SK-N-SH (cell line): ENCODE measurements at regions not wholly inside any gene's neighbourhood (a gene's known extent, or its start where the extent isn't known, plus 50 kb on each side); places are given as distances from the start of the nearest gene placed in this dataset.

ENCODE experiments used
- CTCF ChIA-PET: fragments of 300-600, 350-600 bp; formaldehyde crosslinking; extraction: SDS; loops from one replicate; lab custom pipeline; 2021; lab: Yijun Ruan, JAX
- POLR2A ChIA-PET: fragments of 350-600 bp; sonication (Branson Sonifier 250); formaldehyde crosslinking; extraction: SDS; loops from one replicate; lab custom pipeline; 2020; ENCODE audit warnings: antibody characterized with exemption, inconsistent platforms; lab: Yijun Ruan, JAX
- DNase-seq: peaks from one replicate; pipeline ENCODE4 v3.0.0; 2012
- H2AFZ ChIP-seq: fragments of 200-600 bp; sonication (generic); 2 replicates; pipeline ENCODE4 v1.8.1; 2016; ENCODE audit warnings: antibody characterized with exemption, mild to moderate bottlenecking, low read depth
- H3F3A ChIP-seq: fragments of 200-600 bp; sonication (generic); replicated peaks from 2 replicates; pipeline ENCODE3; 2016; ENCODE audit warnings: antibody characterized with exemption, mild to moderate bottlenecking; ENCODE audit not compliant: insufficient read depth
- H3K27ac ChIP-seq, 2 experiments: fragments of 200-500 bp in 1 of 2; fragments of 200-600 bp in 1 of 2; sonication (Bioruptor generic) in 1 of 2; sonication (generic), shearing (Covaris generic) in 1 of 2; 2 replicates each; pipeline versions ENCODE4 v1.5.1 to v1.6.1; 2014 to 2016; ENCODE audit warnings: low read depth in 2 of 2, inconsistent platforms in 1 of 2, low read length in 1 of 2, mild to moderate bottlenecking in 1 of 2, mixed read lengths in 1 of 2
- H3K27me3 ChIP-seq: fragments of 200-600 bp; sonication (generic), shearing (Covaris generic); 2 replicates; pipeline ENCODE4 v1.6.1; 2016; ENCODE audit warnings: mixed run types; ENCODE audit not compliant: insufficient read depth
- H3K36me3 ChIP-seq, 2 experiments: fragments of 200-500 bp in 1 of 2; fragments of 200-600 bp in 1 of 2; sonication (Bioruptor generic) in 1 of 2; sonication (generic) in 1 of 2; replicated peaks in 1 of 2; 2 replicates each; pipeline versions ENCODE3 to v1.5.1; 2014 to 2016; ENCODE audit warnings: low read length in 1 of 2, mild to moderate bottlenecking in 1 of 2; ENCODE audit not compliant: insufficient read depth in 2 of 2, control insufficient read depth in 1 of 2
- H3K4me1 ChIP-seq, 2 experiments: fragments of 200-500 bp in 1 of 2; fragments of 200-600 bp in 1 of 2; sonication (Bioruptor generic) in 1 of 2; sonication (generic), shearing (Covaris generic) in 1 of 2; 2 replicates each; pipeline versions ENCODE4 v1.5.1 to v1.6.1; 2014 to 2016; ENCODE audit warnings: low read depth in 1 of 2, low read length in 1 of 2, mixed run types in 1 of 2; ENCODE audit not compliant: insufficient read depth in 2 of 2, control insufficient read depth in 1 of 2
- H3K4me2 ChIP-seq: fragments of 200-600 bp; sonication (generic), shearing (Covaris generic); 2 replicates; pipeline ENCODE4 v1.6.1; 2017; ENCODE audit warnings: mixed run types
- H3K4me3 ChIP-seq, 2 experiments: fragments of 200-500 bp in 1 of 2; fragments of 200-600 bp in 1 of 2; sonication (Bioruptor generic) in 1 of 2; sonication (generic), shearing (Covaris generic) in 1 of 2; 2 replicates each; pipeline versions ENCODE4 v1.5.1 to v1.8.1; 2014 to 2016; ENCODE audit warnings: low read depth in 2 of 2, inconsistent platforms in 1 of 2, low read length in 1 of 2, mild to moderate bottlenecking in 1 of 2, mixed read lengths in 1 of 2, moderate library complexity in 1 of 2
- H3K79me2 ChIP-seq: fragments of 200-600 bp; sonication (generic); 2 replicates; pipeline ENCODE4 v1.8.1; 2017; ENCODE audit warnings: mild to moderate bottlenecking; ENCODE audit not compliant: insufficient read depth
- H3K9ac ChIP-seq: fragments of 200-600 bp; sonication (generic); 2 replicates; pipeline ENCODE4 v1.6.1; 2017; ENCODE audit warnings: mixed run types
- H3K9me2 ChIP-seq: fragments of 200-600 bp; sonication (generic); 2 replicates; pipeline ENCODE4 v1.6.1; 2017; ENCODE audit warnings: mixed run types
- H3K9me3 ChIP-seq: fragments of 200-600 bp; sonication (generic); 2 replicates; pipeline ENCODE4 v1.6.1; 2017; ENCODE audit warnings: mixed run types, mild to moderate bottlenecking, moderate library complexity
- H4K20me1 ChIP-seq: fragments of 200-600 bp; sonication (generic); 2 replicates; pipeline ENCODE4 v1.6.1; 2017; ENCODE audit warnings: mild to moderate bottlenecking, mixed run types; ENCODE audit not compliant: insufficient read depth
- CHD2 ChIP-seq: fragments of 150-350 bp; IDR thresholded peaks from 2 replicates; pipeline ENCODE4 v1.6.1; 2018; ENCODE audit warnings: low read length; ENCODE audit not compliant: partially characterized antibody
- ELF1 ChIP-seq: IDR thresholded peaks from 2 replicates; pipeline ENCODE4 v1.4.0; 2012
- EP300 ChIP-seq, 2 experiments: IDR thresholded peaks; 2 replicates each; pipeline versions ENCODE4 v1.4.0 to v1.6.1; 2012; ENCODE audit warnings: borderline replicate concordance in 1 of 2, low read depth in 1 of 2, low read length in 1 of 2
- FOSL2 ChIP-seq: IDR thresholded peaks from 2 replicates; pipeline ENCODE4 v1.4.0; 2012; ENCODE audit warnings: low read depth, mild to moderate bottlenecking, moderate library complexity, borderline replicate concordance
- FOXJ3 ChIP-seq: sonication (generic); formaldehyde crosslinking; IDR thresholded peaks from 2 replicates; pipeline ENCODE4 v1.5.1; 2020; ENCODE audit warnings: mild to moderate bottlenecking, missing genetic modification reagents
- GABPA ChIP-seq: IDR thresholded peaks from 2 replicates; pipeline ENCODE4 v1.4.0; 2012; ENCODE audit warnings: low read depth, mild to moderate bottlenecking
- GATA2 ChIP-seq: sonication (generic); formaldehyde crosslinking; IDR thresholded peaks from 2 replicates; pipeline ENCODE4 v1.5.0; 2020; ENCODE audit warnings: mild to moderate bottlenecking, missing genetic modification reagents
- MXI1 ChIP-seq: IDR thresholded peaks from 2 replicates; pipeline ENCODE4 v1.6.1; 2012; ENCODE audit warnings: mild to moderate bottlenecking, low read depth, low read length, improper control_type of control experiment
- NFIC ChIP-seq: IDR thresholded peaks from 2 replicates; pipeline ENCODE4 v1.4.0; 2012; ENCODE audit warnings: borderline replicate concordance
- NRF1 ChIP-seq: IDR thresholded peaks from 2 replicates; pipeline ENCODE4 v1.6.1; 2012; ENCODE audit warnings: low read depth, mild to moderate bottlenecking, low read length
- POLR2AphosphoS5 ChIP-seq: IDR thresholded peaks from 2 replicates; pipeline ENCODE4 v1.6.1; 2012; ENCODE audit warnings: low read depth, low read length
- RFX5 ChIP-seq: IDR thresholded peaks from 2 replicates; pipeline ENCODE4 v1.6.1; 2012; ENCODE audit warnings: mild to moderate bottlenecking, improper control_type of control experiment, low read length
- RXRA ChIP-seq: IDR thresholded peaks from 2 replicates; pipeline ENCODE4 v1.4.0; 2012; ENCODE audit warnings: low read depth, mild to moderate bottlenecking, borderline replicate concordance
- SIN3A ChIP-seq: IDR thresholded peaks from 2 replicates; pipeline ENCODE4 v1.6.1; 2012; ENCODE audit warnings: low read depth, mild to moderate bottlenecking, low read length, moderate library complexity, borderline replicate concordance
- SMC3 ChIP-seq: IDR thresholded peaks from 2 replicates; pipeline ENCODE4 v1.6.1; 2012; ENCODE audit warnings: low read depth, low read length, improper control_type of control experiment
- TAF1 ChIP-seq: IDR thresholded peaks from 2 replicates; pipeline ENCODE4 v1.6.1; 2012; ENCODE audit warnings: low read depth, mild to moderate bottlenecking, low read length, moderate library complexity, borderline replicate concordance
- TCF12 ChIP-seq: IDR thresholded peaks from 2 replicates; pipeline ENCODE4 v1.4.0; 2012
- TEAD4 ChIP-seq: IDR thresholded peaks from 2 replicates; pipeline ENCODE4 v1.4.0; 2012; ENCODE audit warnings: mild to moderate bottlenecking, borderline replicate concordance; ENCODE audit not compliant: insufficient read depth
- WGBS: methylation state at CpG from one replicate; pipeline ENCODE4 v1.1.6; 2017; ENCODE audit warnings: low lambda C conversion rate; 5-methylcytosine and 5-hydroxymethylcytosine counted together
- TF ChIP-seq, protein P1 (sequence below): fragments of 150-350 bp; IDR thresholded peaks from 2 replicates; pipeline ENCODE4 v1.6.1; 2017; ENCODE audit warnings: antibody characterized with exemption, low read length, low read depth, borderline replicate concordance
- TF ChIP-seq, protein P2 (sequence below): IDR thresholded peaks from 2 replicates; pipeline ENCODE4 v1.4.0; 2012; ENCODE audit warnings: low read depth
- TF ChIP-seq, protein P3 (sequence below): IDR thresholded peaks from 2 replicates; pipeline ENCODE4; 2012
- TF ChIP-seq, protein P4 (sequence below): fragments of 200-600 bp; sonication (generic); IDR thresholded peaks from 2 replicates; pipeline ENCODE4 v1.6.1; 2017; ENCODE audit warnings: antibody characterized with exemption, mild to moderate bottlenecking, moderate library complexity
- TF ChIP-seq, protein P5 (sequence below): IDR thresholded peaks from 2 replicates; pipeline ENCODE4 v1.4.0; 2012; ENCODE audit warnings: low read depth, borderline replicate concordance

DNA sequence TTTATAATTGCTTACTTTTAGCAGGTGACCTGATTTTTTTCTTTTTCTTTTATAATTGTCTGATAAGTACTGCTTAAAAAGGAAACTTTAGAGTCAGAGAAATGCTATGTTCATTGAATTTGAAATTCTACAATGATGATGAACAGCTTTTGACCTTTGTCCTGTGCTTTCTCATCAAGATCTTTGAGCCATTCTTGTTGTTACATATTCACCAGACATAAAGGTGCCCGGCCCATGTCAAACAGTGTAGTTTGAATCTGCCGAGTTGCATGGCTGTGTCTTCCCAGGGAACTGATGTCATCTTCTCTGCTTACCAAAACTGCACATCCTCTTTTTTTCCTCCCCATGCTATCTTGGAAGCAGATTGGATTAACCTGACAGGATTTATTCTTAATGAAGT lies 163.6 kb downstream of the LRRC70 start:
- Histone ChIP-seq H3K9me3 (no peaks in the 10 kb centered on the region), H3K4me1 (no peaks in the 10 kb centered on the region), H3K36me3 (no peaks in the 10 kb centered on the region), H2AFZ (no peak overlapping the region), H3K27ac (no peak overlapping the region), H3K27me3 (no peaks in the 10 kb centered on the region; the same call in 1 of the 2 replicates), H3F3A (no peaks in the 10 kb centered on the region), H3K4me3 (no peak overlapping the region), H4K20me1 (no peaks in the 10 kb centered on the region)
- DNase-seq = no peak
- CTCF ChIA-PET = interaction anchor here (0.6 to 1.0 kb wide), 2 partner anchors 23 to 987 kb away, joined by 3 read pairs; no protein-coding TSS in a partner anchor
- no peak for TF ChIP-seq FOSL2
- TF ChIP-seq NFIC = no peak
- no peak for TF ChIP-seq RFX5
- no peak for TF ChIP-seq FOXJ3
- TF ChIP-seq, protein P1, sequence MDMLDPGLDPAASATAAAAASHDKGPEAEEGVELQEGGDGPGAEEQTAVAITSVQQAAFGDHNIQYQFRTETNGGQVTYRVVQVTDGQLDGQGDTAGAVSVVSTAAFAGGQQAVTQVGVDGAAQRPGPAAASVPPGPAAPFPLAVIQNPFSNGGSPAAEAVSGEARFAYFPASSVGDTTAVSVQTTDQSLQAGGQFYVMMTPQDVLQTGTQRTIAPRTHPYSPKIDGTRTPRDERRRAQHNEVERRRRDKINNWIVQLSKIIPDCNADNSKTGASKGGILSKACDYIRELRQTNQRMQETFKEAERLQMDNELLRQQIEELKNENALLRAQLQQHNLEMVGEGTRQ = no peak
- TF ChIP-seq MXI1 = no peak
- TF ChIP-seq, protein P2, sequence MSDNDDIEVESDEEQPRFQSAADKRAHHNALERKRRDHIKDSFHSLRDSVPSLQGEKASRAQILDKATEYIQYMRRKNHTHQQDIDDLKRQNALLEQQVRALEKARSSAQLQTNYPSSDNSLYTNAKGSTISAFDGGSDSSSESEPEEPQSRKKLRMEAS = no peak
- no peak for TF ChIP-seq NRF1
- TF ChIP-seq, protein P3, sequence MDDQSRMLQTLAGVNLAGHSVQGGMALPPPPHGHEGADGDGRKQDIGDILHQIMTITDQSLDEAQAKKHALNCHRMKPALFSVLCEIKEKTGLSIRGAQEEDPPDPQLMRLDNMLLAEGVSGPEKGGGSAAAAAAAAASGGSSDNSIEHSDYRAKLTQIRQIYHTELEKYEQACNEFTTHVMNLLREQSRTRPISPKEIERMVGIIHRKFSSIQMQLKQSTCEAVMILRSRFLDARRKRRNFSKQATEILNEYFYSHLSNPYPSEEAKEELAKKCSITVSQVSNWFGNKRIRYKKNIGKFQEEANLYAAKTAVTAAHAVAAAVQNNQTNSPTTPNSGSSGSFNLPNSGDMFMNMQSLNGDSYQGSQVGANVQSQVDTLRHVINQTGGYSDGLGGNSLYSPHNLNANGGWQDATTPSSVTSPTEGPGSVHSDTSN = no peak
- no peak for TF ChIP-seq ELF1
- no peak for TF ChIP-seq SMC3
- TF ChIP-seq, all 33 proteins: peak for 0
- 39% methylated on average over 2 of the region's 2 CpGs for WGBS
- no peaks in the 10 kb centered on the region for H3K9me2 ChIP-seq
- H3K79me2 ChIP-seq = no peaks in the 10 kb centered on the region
- H3K4me2 ChIP-seq = no peak overlapping the region
- POLR2A ChIA-PET = no interaction called here
- H3K9ac ChIP-seq = no peak overlapping the region

DNA sequence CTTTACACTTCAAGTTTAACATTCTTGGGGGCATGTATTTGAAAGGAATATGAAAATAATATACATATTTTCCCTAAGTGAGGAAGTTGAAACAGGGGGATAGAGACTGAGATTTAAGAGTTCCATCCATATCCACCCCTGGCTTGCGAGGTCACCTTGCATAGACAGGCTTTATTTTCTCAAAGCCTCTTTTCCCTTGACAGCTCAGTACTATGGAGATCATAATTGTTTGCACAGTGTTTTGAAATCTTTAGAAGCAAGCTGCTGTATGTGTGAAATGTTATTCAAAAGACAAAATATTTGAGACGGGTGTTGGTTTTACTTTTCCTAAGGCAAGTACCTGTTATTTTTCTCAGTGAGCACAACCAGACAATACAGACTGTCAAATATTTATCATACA lies 163.1 kb downstream of the LRRC70 start:
- ChIA-PET CTCF (interaction anchor here (0.6 to 1.0 kb wide), 2 partner anchors 22 to 987 kb away, joined by 3 read pairs; no protein-coding TSS in a partner anchor), POLR2A (no interaction called here)
- Histone ChIP-seq H3K27me3 (no peaks in the 10 kb centered on the region; the same call in 1 of the 2 replicates), H4K20me1 (no peaks in the 10 kb centered on the region), H3K4me1 (no peaks in the 10 kb centered on the region), H3K27ac (no peak overlapping the region), H3K9ac (no peak overlapping the region), H3F3A (no peaks in the 10 kb centered on the region), H3K4me2 (no peak overlapping the region), H3K4me3 (no peak overlapping the region), H3K9me3 (no peaks in the 10 kb centered on the region), H3K36me3 (no peaks in the 10 kb centered on the region), H2AFZ (no peak overlapping the region), H3K9me2 (no peaks in the 10 kb centered on the region), H3K79me2 (no peaks in the 10 kb centered on the region)
- WGBS = 27% methylated on average over 2 of the region's 2 CpGs
- DNase-seq = no peak
- TF ChIP-seq GATA2 = no peak
- no peak for TF ChIP-seq ELF1
- no peak for TF ChIP-seq TAF1
- TF ChIP-seq RXRA = no peak
- no peak for TF ChIP-seq TCF12
- TF ChIP-seq, protein P4, sequence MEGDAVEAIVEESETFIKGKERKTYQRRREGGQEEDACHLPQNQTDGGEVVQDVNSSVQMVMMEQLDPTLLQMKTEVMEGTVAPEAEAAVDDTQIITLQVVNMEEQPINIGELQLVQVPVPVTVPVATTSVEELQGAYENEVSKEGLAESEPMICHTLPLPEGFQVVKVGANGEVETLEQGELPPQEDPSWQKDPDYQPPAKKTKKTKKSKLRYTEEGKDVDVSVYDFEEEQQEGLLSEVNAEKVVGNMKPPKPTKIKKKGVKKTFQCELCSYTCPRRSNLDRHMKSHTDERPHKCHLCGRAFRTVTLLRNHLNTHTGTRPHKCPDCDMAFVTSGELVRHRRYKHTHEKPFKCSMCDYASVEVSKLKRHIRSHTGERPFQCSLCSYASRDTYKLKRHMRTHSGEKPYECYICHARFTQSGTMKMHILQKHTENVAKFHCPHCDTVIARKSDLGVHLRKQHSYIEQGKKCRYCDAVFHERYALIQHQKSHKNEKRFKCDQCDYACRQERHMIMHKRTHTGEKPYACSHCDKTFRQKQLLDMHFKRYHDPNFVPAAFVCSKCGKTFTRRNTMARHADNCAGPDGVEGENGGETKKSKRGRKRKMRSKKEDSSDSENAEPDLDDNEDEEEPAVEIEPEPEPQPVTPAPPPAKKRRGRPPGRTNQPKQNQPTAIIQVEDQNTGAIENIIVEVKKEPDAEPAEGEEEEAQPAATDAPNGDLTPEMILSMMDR = no peak
- no peak for TF ChIP-seq RFX5
- no peak for TF ChIP-seq SIN3A
- TF ChIP-seq GABPA = no peak
- TF ChIP-seq POLR2AphosphoS5 = no peak
- TF ChIP-seq FOXJ3 = no peak
- TF ChIP-seq, protein P5, sequence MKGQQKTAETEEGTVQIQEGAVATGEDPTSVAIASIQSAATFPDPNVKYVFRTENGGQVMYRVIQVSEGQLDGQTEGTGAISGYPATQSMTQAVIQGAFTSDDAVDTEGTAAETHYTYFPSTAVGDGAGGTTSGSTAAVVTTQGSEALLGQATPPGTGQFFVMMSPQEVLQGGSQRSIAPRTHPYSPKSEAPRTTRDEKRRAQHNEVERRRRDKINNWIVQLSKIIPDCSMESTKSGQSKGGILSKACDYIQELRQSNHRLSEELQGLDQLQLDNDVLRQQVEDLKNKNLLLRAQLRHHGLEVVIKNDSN = no peak
- TF ChIP-seq EP300 (IDR thresholded peaks at IDR 0.05; ENCODE audit: borderline replicate concordance in 1 of 2, low read depth in 1 of 2, low read length in 1 of 2) = no peak
- TF ChIP-seq CHD2 = no peak
- no peak for TF ChIP-seq TEAD4
- TF ChIP-seq, protein P1 = no peak
